H1 (cell line): ENCODE measurements at regions not wholly inside any gene's neighbourhood (a gene's known extent, or its start where the extent isn't known, plus 50 kb on each side); places are given as distances from the start of the nearest gene placed in this dataset.

Source experiments
- CTCF ChIA-PET: fragments of 300-600 bp; sonication (Branson Sonifier 250); formaldehyde crosslinking; loops from one replicate; lab custom pipeline; 2021; ENCODE audit not compliant: partially characterized antibody; lab: Charles Lee
- POLR2A ChIA-PET: fragments of 300-600 bp; sonication (Branson Sonifier 250); formaldehyde crosslinking; loops from one replicate; lab custom pipeline; 2021; ENCODE audit warnings: inconsistent platforms; ENCODE audit not compliant: partially characterized antibody; lab: Charles Lee
- DNase-seq, 2 experiments: peaks; one replicate each; pipeline versions ENCODE4 v3.0.0 to v3.0.0-alpha.2; 2010 to 2022; ENCODE audit warnings: low spot score in 2 of 2, low read depth in 1 of 2, mixed read lengths in 1 of 2
- FAIRE-seq: peaks from 2 replicates; lab custom pipeline; 2011; peaks lifted over from hg19 to GRCh38; lab: Jason Lieb, UNC
- H2AFZ ChIP-seq: 2 replicates; pipeline ENCODE4 v1.8.1; 2012; ENCODE audit warnings: low read length, inconsistent platforms
- H2AK5ac ChIP-seq: 2 replicates; pipeline ENCODE4 v1.6.1; 2013; ENCODE audit warnings: low read depth, low read length
- H2BK120ac ChIP-seq: replicated peaks from 2 replicates; pipeline ENCODE3; 2013; ENCODE audit warnings: low read depth, low read length, inconsistent platforms
- H2BK12ac ChIP-seq: 2 replicates; pipeline ENCODE4 v1.6.1; 2013; ENCODE audit warnings: low read depth, low read length
- H2BK15ac ChIP-seq: 2 replicates; pipeline ENCODE4 v1.6.1; 2013; ENCODE audit warnings: low read length
- H2BK20ac ChIP-seq: 2 replicates; pipeline ENCODE4 v1.6.1; 2013; ENCODE audit warnings: low read length
- H2BK5ac ChIP-seq: 2 replicates; pipeline ENCODE4 v1.6.1; 2013; ENCODE audit warnings: low read depth, low read length
- H3K14ac ChIP-seq: 2 replicates; pipeline ENCODE4 v1.6.1; 2013; ENCODE audit warnings: inconsistent platforms; ENCODE audit not compliant: insufficient read length
- H3K18ac ChIP-seq: 2 replicates; pipeline ENCODE4 v1.6.1; 2013; ENCODE audit warnings: low read length; ENCODE audit errors: extremely low read depth
- H3K23ac ChIP-seq: 2 replicates; pipeline ENCODE4 v1.6.1; 2013; ENCODE audit warnings: inconsistent platforms; ENCODE audit not compliant: insufficient read length
- H3K23me2 ChIP-seq: 2 replicates; pipeline ENCODE4 v1.6.1; 2013; ENCODE audit warnings: low read depth, low read length
- H3K27ac ChIP-seq: 2 replicates; pipeline ENCODE4 v1.6.1; 2011; ENCODE audit warnings: low read depth, low read length, inconsistent platforms
- H3K27me3 ChIP-seq, 4 experiments: replicated peaks in 1 of 4; 1 replicate in 1 of 4; 2 replicates in 3 of 4; pipeline versions ENCODE4 v1.6.1 to v1.8.1; 2011 to 2013; ENCODE audit warnings: low read length in 3 of 4, mild to moderate bottlenecking in 3 of 4, inconsistent platforms in 2 of 4, mixed read lengths in 2 of 4, moderate library complexity in 1 of 4; ENCODE audit not compliant: control insufficient read depth in 3 of 4, insufficient read depth in 3 of 4; ENCODE audit errors: extremely low read depth in 1 of 4
- H3K36me3 ChIP-seq, 4 experiments: 2 replicates each; pipeline versions ENCODE4 v1.6.1 to v1.8.1; 2011 to 2013; ENCODE audit warnings: mild to moderate bottlenecking in 4 of 4, low read length in 3 of 4, moderate library complexity in 2 of 4, control low read depth in 1 of 4, inconsistent platforms in 1 of 4; ENCODE audit not compliant: insufficient read depth in 4 of 4, control insufficient read depth in 2 of 4
- H3K4ac ChIP-seq: replicated peaks from 2 replicates; pipeline ENCODE3; 2013; ENCODE audit warnings: low read length, low read depth, mixed read lengths, inconsistent platforms; ENCODE audit not compliant: insufficient read length
- H3K4me1 ChIP-seq, 4 experiments: replicated peaks in 1 of 4; 1 replicate in 1 of 4; 2 replicates in 3 of 4; pipeline versions ENCODE4 v1.6.1 to v1.8.1; 2011 to 2013; ENCODE audit warnings: low read length in 3 of 4, inconsistent platforms in 2 of 4, mixed read lengths in 1 of 4; ENCODE audit not compliant: insufficient read depth in 4 of 4, control insufficient read depth in 3 of 4
- H3K4me2 ChIP-seq, 2 experiments: 2 replicates each; pipeline versions ENCODE4 v1.6.1 to v1.8.1; 2011 to 2013; ENCODE audit warnings: low read depth in 2 of 2, low read length in 2 of 2, control low read depth in 1 of 2, inconsistent platforms in 1 of 2, mild to moderate bottlenecking in 1 of 2; ENCODE audit not compliant: insufficient read depth in 1 of 2
- H3K4me3 ChIP-seq, 4 experiments: fragments of 200-600, 300-600 bp in 1 of 4; sonication (generic), shearing (Covaris generic), sonication (Bioruptor Twin) in 1 of 4; 2 replicates each; pipeline versions ENCODE4 v1.5.1 to v1.8.1; 2011 to 2016; ENCODE audit warnings: low read length in 4 of 4, low read depth in 3 of 4, control low read depth in 2 of 4, inconsistent platforms in 2 of 4, mild to moderate bottlenecking in 2 of 4, mixed read lengths in 1 of 4, moderate library complexity in 1 of 4; ENCODE audit not compliant: insufficient read depth in 2 of 4; ENCODE audit errors: extremely low read depth in 1 of 4
- H3K56ac ChIP-seq: replicated peaks from 2 replicates; pipeline ENCODE3; 2013; ENCODE audit warnings: low read depth, mild to moderate bottlenecking, mixed read lengths, low read length, inconsistent platforms; ENCODE audit not compliant: insufficient read length
- H3K79me1 ChIP-seq: 2 replicates; pipeline ENCODE4 v1.6.1; 2013; ENCODE audit warnings: low read depth, low read length, control low read depth
- H3K79me2 ChIP-seq, 2 experiments: 2 replicates each; pipeline versions ENCODE4 v1.6.1 to v1.8.1; 2012 to 2013; ENCODE audit warnings: low read length in 2 of 2, mild to moderate bottlenecking in 2 of 2, inconsistent platforms in 1 of 2; ENCODE audit not compliant: insufficient read depth in 2 of 2, control insufficient read depth in 1 of 2
- H3K9ac ChIP-seq, 4 experiments: replicated peaks in 1 of 4; 1 replicate in 1 of 4; 2 replicates in 3 of 4; pipeline versions ENCODE4 v1.6.1 to v1.8.1; 2011 to 2013; ENCODE audit warnings: low read depth in 3 of 4, low read length in 3 of 4, control low read depth in 2 of 4, mild to moderate bottlenecking in 2 of 4, moderate library complexity in 2 of 4, inconsistent platforms in 1 of 4; ENCODE audit errors: extremely low read depth in 1 of 4
- H3K9me3 ChIP-seq, 2 experiments: 2 replicates each; pipeline versions ENCODE4 v1.6.1 to v1.8.1; 2012 to 2013; ENCODE audit warnings: mild to moderate bottlenecking in 2 of 2, moderate library complexity in 2 of 2, control low read depth in 1 of 2, inconsistent platforms in 1 of 2, low read depth in 1 of 2, low read length in 1 of 2, mixed read lengths in 1 of 2; ENCODE audit not compliant: insufficient read depth in 2 of 2
- H4K20me1 ChIP-seq, 2 experiments: replicated peaks in 1 of 2; 2 replicates each; pipeline versions ENCODE3 to v1.8.1; 2011 to 2013; ENCODE audit warnings: inconsistent platforms in 2 of 2, low read length in 2 of 2, mild to moderate bottlenecking in 1 of 2; ENCODE audit not compliant: insufficient read depth in 2 of 2, control insufficient read depth in 1 of 2
- H4K5ac ChIP-seq: 2 replicates; pipeline ENCODE4 v1.6.1; 2013; ENCODE audit warnings: low read length, low read depth, mixed read lengths, inconsistent platforms; ENCODE audit not compliant: insufficient read length
- H4K8ac ChIP-seq: 2 replicates; pipeline ENCODE4 v1.8.0; 2013; ENCODE audit warnings: mild to moderate bottlenecking, moderate library complexity, low read length, inconsistent platforms; ENCODE audit not compliant: insufficient read depth; ENCODE audit errors: extremely low read depth
- H4K91ac ChIP-seq: replicated peaks from 2 replicates; pipeline ENCODE3; 2013; ENCODE audit warnings: low read length, mixed read lengths, inconsistent platforms; ENCODE audit not compliant: insufficient read length
- BACH1 ChIP-seq: IDR thresholded peaks from 2 replicates; pipeline ENCODE4 v1.6.1; 2012; ENCODE audit warnings: low read length, improper control_type of control experiment
- CHD1 ChIP-seq: IDR thresholded peaks from 2 replicates; pipeline ENCODE4 v1.6.1; 2012; ENCODE audit warnings: low read depth, low read length, improper control_type of control experiment
- CREB1 ChIP-seq: IDR thresholded peaks from 2 replicates; pipeline ENCODE4 v1.6.1; 2012; ENCODE audit warnings: inconsistent platforms
- CTCF ChIP-seq, 3 experiments: IDR thresholded peaks; 1 replicate in 2 of 3; 2 replicates in 1 of 3; pipeline versions ENCODE4 v1.5.1 to v1.6.1; 2011; ENCODE audit warnings: low read length in 3 of 3, mild to moderate bottlenecking in 3 of 3, inconsistent platforms in 2 of 3, low read depth in 1 of 3, moderate library complexity in 1 of 3; ENCODE audit not compliant: insufficient read depth in 1 of 3; ENCODE audit errors: control extremely low read depth in 1 of 3
- HDAC6 ChIP-seq: IDR thresholded peaks from one replicate; pipeline ENCODE4 v1.7.1; 2012; ENCODE audit warnings: low read depth, mild to moderate bottlenecking, inconsistent platforms, low read length, moderate library complexity
- KDM5A ChIP-seq: fragments of 200-600 bp; IDR thresholded peaks from 2 replicates; pipeline ENCODE4 v1.7.1; 2012; ENCODE audit warnings: mild to moderate bottlenecking, low read length, inconsistent platforms, mixed read lengths
- POLR2AphosphoS5 ChIP-seq: IDR thresholded peaks from 2 replicates; pipeline ENCODE4 v1.6.1; 2011; ENCODE audit warnings: low read depth, low read length
- SP1 ChIP-seq: IDR thresholded peaks from 2 replicates; pipeline ENCODE4 v1.6.1; 2011; ENCODE audit warnings: low read depth, low read length
- SP4 ChIP-seq: IDR thresholded peaks from 2 replicates; pipeline ENCODE4 v1.6.1; 2012; ENCODE audit warnings: low read length, inconsistent platforms
- TAF7 ChIP-seq: optimal IDR thresholded peaks from 2 replicates; pipeline ENCODE3; 2011; ENCODE audit warnings: low read depth, mild to moderate bottlenecking, inconsistent platforms, low read length, moderate library complexity, borderline replicate concordance
- WGBS, 2 experiments: shearing (Covaris generic) in 1 of 2; methylation state at CpG; one replicate each; pipeline versions ENCODE4 v1.1.6 to v1.1.7; 2013 to 2015; ENCODE audit warnings: low lambda C conversion rate in 2 of 2, mixed read lengths in 2 of 2, inconsistent platforms in 1 of 2, low coverage in 1 of 2, missing lambda C conversion rate in 1 of 2; ENCODE audit not compliant: insufficient replicate concordance in 2 of 2, insufficient coverage in 1 of 2, insufficient read length in 1 of 2; ENCODE audit errors: extremely low coverage in 1 of 2, missing lambda C conversion rate in 1 of 2; 5-methylcytosine and 5-hydroxymethylcytosine counted together

- Histone ChIP-seq H2BK12ac (no peak overlapping the region), H3K23me2 (no peaks in the 10 kb centered on the region), H4K8ac (no peak overlapping the region), H3K4me3 (no peak overlapping the region), H2AK5ac (no peak overlapping the region), H3K36me3 (no peaks in the 10 kb centered on the region), H2BK15ac (no peak overlapping the region), H3K4me1 (no peaks in the 10 kb centered on the region), H3K9ac (no peak overlapping the region), H3K14ac (no peak overlapping the region), H3K4me2 (no peak overlapping the region), H4K91ac (no peak overlapping the region), H3K79me2 (no peaks in the 10 kb centered on the region), H2AFZ (no peak overlapping the region), H3K4ac (no peak overlapping the region), H2BK20ac (no peak overlapping the region), H4K5ac (no peak overlapping the region), H3K18ac (no peak overlapping the region), H3K79me1 (no peaks in the 10 kb centered on the region), H3K27me3 (no peaks in the 10 kb centered on the region), H3K9me3 (no peaks in the 10 kb centered on the region), H2BK5ac (no peak overlapping the region), H3K56ac (no peak overlapping the region), H3K27ac (no peak overlapping the region), H3K23ac (no peak overlapping the region), H2BK120ac (no peak overlapping the region), H4K20me1 (no peaks in the 10 kb centered on the region)
- POLR2A ChIA-PET = interaction anchor here (1.1 kb wide), 1 partner anchor 11 kb away, joined by 3 read pairs; no protein-coding TSS in a partner anchor
- DNase-seq (no peak), FAIRE-seq (no peak)
- WGBS, 2 experiments = 94% methylated on average over 7 of the region's 7 CpGs; no CpG with 5 or more reads in 1 of the 2 experiments
- TF ChIP-seq KDM5A (no peak), SP4 (no peak), TAF7 (no peak), SP1 (no peak), CHD1 (no peak), BACH1 (no peak), CTCF (IDR thresholded peaks at IDR 0.05; ENCODE audit: control extremely low read depth in 1 of 3, insufficient read depth in 1 of 3, low read depth in 1 of 3, low read length in 3 of 3) (no peak), POLR2AphosphoS5 (no peak), HDAC6 (no peak), CREB1 (no peak)
- CTCF ChIA-PET = no interaction called here
These were observed 739.0 kb upstream of the NCAM2 start for GRCh38 chr21:20259031-20259867.
